ENCODE measurements at regions not wholly inside any gene's neighbourhood (a gene's known extent, or its start where the extent isn't known, plus 50 kb on each side); places are given as distances from the start of the nearest gene placed in this dataset.

DNA sequence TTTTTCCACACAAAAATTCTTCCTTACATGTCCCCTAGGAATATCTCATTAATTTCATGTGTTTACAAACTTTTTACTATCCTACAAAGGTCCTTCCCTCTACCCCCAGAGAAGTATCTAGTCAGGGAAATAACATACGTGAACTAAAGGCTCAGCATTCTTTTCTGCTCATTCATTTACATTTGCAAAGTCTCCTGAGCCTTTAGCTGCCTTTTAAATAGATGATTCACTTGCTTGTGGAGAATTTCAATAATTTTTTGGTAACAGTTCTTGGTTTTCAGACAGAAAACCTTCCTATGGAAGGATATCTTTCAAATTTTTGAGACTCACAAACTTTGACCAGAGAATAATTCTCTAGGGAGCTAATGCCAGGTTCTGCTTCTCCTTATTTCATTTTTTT is 81.5 kb upstream of the RMDN2 start:
- no peak for DNase-seq

DNA sequence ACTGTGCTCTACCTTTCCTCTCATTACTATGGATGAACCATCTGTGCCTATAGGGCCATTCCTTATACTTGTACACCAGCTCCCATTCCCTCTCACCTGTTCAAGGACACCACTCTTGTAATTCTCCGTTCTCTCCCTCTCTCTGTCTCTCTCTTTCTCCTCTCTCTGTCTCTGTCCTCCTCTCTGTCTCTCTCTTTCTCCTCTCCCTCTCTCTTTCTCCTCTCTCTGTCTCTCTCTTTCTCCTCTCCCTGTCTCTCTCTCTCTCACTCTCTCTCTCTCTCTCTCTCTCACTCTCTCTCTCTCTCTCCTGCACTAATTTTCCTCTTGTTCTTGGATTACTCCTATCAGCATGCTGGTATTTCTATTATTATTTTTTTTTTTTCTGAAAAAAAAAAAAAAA is 78.9 kb upstream of the RMDN2 start:
- DNase-seq, result no peak

DNA sequence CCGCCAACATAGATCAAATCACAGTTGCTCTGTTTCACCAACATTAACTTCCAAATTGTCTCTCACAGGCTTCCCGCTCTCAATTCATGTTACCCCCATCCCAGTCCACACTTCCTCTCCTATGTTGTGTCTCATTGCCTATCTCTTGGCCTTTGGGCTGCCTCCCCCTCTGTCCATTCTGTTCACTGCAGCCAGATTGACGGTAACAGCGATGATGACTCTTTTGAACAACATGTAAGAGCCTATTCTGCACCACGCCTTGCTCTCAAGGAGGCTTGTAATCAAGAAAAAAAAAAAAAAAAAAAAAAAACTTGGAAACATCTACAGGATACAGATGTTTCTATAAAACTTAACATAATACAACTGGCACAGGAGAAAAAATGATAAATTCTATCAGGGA is 77.3 kb upstream of the RMDN2 start:
- DNase-seq, result no peak

DNA sequence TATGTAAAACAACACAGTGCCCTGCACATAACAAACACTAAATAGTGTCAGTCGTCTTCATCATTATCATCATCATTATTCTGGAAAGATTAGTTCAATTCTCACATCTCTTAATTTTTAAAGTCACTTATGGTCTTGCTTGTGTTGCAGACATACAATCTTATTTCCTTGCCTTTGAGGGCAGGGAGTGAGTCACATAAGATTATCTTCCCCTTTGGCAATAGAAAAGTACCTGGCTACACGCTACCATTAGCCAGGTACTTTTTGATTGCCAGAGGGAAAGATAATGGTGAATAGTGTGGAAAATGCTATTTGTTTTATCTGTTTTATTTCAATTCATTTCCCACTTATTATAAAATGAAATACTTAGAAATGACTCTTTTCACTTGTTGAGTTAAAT is 76.6 kb upstream of the RMDN2 start:
- DNase-seq, result no peak

DNA sequence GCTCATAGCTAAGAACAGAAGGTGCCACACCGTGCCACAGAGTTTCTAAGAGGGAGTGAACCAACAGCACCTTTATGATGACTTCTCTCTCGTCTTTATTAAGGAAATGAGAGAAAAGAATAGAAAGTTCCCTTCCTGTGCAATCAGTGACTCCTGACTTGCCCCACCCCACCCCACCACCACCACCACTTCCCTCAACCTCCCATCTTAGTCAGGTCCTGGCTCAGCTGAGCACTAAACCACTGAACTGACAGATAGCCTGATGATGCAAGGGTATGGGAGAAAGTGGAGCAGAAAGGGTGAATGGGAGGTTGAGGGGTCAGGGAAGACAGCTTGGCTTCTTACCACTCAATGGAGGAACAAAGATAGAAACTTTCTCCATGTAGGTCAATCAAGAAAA is 75.2 kb upstream of the RMDN2 start:
- DNase-seq, result no peak

DNA sequence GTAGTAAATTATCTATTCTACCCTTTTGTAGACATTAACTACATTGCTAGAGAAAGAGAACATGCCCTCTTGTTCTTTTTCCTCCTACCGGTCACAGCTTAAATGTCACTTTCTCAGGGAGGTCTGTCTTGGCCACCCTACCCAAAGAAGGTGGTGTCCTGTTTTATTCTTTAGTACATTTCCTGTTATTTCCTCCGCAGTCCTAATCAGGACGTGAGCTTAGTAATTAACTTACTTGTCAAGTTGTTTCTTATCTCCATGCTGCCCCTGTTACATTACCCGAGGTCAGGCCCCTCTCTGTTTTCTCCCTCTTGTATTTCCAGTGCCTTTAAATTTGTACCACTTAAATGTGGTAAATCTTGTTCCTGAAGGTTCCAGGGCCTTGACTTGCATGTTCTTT is 73.7 kb upstream of the RMDN2 start:
- DNase-seq, result no peak

DNA sequence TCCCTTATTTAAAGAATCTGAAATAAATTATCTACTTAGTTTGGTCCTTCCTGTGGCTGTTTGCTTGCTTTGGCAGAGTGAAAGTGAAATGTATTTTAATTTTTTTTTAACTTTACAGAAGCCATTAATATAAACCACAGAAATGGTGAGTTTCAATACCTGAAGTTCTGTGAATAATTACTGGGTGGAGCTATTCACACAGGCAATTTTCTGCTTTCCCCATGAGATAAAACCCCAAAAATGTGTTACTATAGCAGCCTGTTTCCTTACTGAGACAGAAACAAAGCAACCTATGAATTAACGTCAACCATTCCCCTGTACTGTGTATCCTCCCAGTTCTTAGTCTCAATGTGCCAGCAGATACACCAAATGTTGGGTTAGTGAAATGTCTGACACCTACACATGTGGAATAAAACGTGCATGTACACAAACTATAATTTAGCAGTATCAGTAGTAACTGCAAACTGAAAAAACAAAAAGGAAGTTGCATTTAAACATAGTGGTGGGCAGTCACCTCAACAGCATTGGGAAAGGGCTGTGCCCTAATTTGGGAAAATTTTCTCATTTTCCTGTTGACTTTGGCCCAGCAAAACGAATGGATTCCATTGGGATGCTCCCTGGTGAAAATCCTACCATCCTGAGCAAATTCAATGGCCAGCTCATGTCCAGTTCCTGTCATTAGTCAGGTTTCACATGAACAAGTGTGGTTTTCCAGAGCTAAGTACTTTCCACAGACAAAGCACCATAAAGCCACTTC is 73.1 kb upstream of the RMDN2 start:
- no peak for DNase-seq

DNA sequence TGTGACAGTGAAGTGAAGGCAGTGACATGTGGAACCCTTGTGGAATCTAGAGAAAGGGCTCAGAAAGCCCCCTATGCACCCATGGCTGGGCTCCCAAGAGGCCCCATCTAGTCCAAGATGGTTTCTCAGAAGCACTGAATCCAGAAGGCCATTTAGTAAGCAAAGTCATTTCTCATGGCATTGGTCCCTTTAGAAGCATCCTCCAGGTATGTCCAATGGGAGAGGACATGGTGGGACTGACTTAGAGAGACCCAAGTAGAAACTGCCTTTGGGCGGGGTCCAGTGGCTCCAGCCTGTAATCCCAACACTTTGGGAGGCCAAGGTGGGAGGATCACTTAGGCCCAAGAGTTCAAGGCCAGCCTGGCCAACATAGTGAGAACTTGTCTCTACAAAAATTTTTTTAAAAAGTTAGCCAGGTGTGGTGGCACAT is 72.5 kb upstream of the RMDN2 start:
- DNase-seq, result no peak

DNA sequence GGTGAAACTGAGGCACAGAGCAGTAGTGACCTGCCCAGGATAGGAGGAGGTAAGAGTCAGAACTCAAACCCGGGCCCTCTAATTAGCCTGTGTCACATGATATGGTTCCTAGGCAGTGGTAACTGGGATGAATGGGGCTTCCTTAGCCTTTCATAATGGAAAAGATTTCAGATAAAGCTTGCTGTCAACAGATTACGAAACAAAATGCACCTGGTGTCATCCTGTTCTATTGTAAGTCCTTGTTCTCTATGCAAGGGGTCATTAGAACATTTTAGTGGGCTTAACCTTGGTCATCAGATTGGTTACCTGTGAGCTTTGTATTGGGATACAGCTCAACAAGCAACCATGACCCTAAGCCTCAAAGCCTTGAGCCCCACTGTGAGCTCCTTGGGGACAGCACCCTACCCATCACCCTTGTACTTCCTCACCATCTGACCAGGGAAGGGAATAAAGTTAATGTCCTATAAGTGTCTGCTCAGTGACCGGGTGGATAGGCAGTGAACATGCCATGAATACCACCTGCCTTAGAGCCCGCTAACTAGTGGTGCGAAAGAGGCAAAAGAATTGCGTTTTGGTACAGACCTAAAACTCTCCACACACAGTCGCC is 70.3 kb upstream of the RMDN2 start:
- DNase-seq, result no peak

DNA sequence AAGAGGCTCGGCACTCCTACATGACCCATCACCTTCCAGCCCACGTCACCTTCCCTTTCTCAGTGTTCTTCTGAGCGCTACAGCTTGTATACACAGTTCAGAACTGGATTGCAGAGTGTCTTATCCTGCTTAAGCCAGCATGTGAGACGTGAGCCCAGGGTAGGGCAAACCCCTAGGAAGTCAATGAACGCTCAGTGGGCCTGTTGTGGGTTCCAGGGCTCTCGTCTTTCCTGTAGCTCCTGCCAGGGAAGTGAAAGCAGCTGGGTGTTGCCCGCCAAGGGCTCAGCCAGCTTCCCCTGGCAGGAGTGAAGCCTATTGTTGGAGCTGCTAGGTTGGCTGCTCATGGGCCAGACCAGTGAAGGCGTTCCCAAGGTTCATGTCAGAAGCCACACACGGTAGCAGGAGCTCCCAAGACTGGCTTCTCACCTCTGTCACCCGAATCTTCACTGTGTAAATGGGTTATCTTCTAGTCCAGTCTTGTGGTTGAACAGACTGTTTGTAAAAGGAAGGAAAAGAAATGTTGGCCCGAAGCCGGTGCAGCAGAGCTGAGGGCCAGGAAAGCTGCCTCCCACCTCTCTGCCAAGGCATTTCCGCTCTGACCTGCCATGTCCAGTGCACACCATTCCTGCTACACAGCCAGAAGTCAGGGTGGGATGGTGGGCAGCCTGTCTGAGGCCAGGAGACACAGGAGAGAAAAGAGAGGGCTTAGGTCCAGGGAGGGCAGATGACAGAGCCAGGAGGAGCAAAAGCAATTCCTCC is 69.6 kb upstream of the RMDN2 start:
- no peak for DNase-seq

DNA sequence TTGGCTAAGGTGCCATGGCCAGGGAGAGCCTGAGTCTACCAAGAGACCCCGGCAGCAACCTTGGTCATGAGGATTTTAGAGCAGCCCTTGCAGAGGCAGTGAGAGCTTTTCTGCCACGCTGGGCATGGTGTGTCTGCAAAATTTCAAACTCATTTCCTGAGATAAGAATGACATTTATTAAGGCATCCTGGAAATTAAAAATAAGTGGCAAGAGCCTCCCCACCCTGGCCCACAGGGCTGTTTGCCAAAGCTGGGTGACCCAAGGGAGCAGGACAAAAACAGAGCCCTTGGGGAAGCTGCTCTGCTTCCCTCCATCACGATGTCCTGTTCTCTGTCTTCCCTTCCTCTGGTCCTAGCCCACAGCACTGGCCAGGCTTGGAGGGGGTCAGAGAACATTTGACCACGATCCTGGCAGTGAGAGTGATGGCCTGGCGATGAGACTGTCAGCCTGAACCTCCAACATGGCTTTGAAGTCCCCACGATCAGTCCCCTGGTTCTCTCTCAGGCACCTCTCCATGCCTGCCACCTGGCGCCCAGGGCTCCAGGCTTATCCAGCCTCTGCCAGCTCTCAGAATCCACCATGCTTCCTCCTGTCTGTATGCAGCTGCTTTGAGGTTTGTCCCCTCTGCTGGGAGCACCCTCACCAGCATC is 68.9 kb upstream of the RMDN2 start:
- DNase-seq, result no peak

DNA sequence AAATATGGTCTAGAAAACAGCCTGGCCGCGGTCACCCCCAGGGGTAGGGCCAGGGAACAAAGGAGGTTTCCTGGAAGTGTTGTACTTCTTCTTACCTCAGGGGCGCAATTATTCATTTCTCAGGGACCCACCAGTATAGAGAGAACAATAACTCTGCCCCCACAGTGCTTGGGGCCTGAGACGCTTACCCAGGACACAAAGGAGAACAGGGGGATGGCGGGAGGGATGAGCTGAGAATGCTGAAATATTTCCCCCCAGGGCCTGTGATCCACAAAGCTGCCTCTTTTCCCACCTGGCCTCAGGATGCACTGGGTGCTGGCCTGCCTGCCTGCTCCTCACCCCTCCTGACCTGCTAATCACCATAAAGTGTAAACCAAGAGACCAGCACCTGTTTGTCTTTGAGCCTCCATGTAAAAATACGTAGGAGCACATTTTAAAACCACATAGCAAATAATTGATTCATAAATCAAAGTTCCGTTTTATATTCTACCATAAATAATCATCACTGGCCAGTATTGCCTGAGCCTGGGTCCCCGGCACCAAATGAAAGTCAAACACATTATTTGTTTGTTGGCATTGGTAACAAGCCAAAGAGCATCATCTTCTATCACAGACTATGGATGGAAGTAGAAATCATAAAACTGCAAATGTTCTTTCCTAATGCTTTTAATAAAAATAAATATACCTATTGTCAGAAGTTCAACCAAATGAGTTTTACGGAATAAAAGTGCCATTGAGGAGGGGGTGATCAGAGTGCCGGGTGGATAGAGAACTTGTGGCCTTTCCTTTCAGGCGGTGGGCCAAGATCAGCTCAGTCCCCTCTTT is 67.3 kb upstream of the RMDN2 start:
- no peak for DNase-seq

DNA sequence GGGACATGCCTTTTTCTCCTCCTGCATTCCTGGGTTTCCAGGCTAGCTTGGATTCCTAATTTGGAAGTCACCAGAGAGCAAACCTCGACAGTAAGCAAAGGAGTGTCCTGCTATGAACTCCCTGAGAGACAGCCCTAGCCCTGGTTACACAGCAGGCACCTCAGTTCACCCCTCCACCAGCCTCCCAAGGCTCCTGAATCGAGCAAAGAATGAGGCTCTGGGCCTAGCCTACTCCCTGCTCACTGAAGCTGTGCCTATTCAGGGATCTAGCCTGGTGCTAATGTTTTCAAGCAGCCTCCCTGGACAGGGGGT is 66.7 kb upstream of the RMDN2 start:
- DNase-seq, result no peak

DNA sequence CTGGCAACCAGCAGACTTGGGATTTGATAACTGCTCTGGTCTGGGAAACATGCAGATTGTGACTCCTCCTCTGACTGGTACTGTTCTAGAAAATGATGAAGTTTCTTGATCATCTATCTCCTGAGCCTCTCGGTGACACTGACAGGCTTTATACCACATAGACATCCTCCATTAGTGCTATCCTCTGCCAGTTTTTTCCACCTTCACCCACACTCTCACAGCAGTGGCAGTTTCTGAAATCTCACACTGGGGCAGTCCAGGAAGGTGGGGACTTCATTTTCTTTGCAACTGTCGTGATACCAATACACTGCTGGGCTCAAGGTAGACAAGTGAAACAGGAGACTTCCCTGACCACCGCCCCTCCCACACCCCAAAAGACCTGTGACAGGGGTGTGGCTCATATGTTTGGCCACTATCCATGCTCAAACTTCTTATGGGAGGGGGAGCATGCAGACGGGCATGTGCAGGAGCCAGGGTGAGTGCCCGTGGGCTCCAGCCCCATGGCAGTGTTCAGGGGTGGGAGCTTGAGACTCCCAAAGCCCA is 66.3 kb upstream of the RMDN2 start:
- no peak for DNase-seq

DNA sequence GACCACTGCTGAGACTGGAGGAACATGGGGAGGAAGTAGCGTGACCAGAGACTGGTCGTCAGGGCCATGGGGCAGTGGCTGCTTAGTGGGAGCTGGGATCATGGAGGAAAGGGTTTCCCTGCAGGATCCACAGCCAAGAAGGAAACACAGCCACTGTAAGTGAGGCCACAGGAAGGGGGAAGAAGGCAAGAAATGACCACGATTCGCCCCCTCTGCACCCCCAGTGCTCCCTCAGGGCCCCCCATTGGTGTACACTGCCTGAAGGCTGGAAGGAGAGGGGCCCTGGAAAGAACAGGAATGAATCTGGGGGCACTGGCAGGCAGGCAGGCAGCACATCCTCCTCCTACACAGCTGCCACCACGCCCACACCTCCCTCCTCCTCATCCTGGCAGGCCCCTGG is 62.5 kb upstream of the RMDN2 start:
- DNase-seq, result no peak

DNA sequence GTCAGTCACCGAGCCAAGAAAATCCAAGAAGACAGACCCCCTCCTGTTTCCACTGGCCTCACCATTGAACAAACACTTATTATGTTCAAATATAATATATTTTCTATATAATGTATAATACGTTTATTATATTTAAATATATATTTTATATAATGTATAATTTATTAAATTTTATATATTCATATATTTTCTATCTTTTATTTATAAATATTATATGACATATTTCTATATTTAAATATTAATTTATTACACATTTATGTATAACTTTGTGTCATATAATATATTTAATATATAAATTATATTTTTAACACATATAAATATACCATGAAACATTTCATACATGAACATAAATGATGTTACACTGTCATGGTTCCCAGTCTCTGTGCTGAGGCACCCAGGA is 60.9 kb upstream of the RMDN2 start:
- DNase-seq, result no peak

DNA sequence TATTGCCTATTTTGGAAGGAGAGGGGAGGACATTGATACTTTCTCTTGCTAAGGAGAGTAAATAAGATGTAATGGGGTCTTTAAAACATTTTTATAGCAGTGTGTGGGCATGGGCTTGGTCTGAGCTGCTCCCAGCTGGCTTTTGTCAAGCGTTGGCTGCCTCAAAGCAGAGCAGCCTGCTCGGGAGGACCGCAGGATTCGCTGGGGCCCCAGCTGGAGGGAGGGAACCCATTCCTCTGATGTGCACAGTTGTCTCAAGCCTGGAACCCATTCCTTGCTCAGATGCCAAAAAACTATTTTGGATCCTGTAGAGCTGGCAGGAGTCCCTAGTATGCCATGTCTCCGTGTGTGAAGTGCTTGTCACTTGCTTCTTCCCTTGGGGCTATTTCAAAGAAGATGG is 59.4 kb upstream of the RMDN2 start:
- DNase-seq, result no peak

DNA sequence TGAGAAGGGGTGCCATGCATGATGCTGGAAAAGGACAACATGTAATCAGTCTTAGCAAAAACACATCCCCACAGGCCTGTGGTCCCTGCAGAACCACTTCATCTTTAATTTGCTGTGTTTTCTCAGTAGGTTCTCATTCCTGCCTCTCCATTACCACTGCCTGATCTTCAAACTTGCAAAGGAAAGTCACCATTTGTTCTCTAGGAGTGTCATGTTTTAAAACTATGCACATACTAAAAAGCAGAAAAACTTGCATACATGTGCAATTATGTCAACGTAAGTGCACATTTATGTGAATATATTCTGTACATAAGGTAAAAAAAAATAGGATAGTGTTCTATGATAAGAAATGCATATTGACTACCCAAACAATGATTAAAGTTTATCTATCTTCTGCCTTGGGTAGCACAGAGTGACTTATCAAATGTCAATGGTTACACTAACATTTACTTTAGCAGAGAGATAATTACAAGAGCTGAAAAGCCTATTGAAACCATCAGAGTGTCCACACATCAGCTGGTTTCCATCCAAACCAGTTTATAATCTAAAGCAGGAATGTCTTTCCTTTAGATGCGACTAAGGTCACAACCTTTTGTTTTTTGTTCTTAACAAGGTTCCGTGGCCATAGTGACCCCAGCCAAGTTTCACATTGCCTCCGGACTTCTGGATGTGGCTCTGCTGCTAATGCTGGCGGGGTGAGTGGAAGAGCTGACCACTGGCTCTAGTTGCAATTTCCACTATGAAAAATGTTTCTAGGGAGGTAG is 58.7 kb upstream of the RMDN2 start:
- no peak for DNase-seq

DNA sequence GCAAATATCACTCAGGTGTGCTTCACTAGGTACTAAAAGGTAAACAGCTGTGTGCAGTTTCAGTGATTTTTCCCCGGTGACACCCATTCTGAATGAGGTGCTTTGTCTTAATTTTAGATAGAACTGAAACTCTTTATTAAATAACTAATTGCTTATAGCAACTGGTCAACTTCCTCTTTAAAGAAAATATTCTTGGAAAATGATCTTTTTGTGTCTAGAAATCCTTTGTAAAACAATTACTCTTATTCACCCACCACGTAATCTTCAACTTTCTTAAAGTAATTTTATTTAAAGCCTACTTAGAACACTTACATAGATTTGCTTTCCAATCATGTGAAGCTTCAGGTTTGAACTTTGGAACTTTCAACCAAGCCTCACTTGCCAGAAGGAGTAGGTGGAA is 57.9 kb upstream of the RMDN2 start:
- no peak for DNase-seq

DNA sequence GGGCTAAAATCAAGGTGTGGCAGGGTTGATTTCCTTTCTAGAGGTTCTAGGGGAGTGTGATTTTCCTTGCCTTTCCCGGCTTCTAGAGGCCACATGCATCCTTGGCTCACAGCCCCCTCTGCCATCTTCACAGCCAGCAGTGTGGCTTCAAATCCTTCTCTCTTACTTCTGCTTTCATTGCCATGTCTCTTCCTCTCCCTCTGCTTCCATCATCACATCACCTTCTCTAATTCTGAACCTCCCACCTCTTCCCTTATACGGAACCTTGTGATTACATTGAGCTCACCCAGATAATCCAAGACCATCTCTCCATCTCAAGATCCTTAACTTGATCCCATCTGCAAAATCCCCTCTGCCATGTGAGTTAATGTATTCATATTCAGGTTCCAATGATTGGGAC is 56.2 kb upstream of the RMDN2 start:
- no peak for DNase-seq

DNA sequence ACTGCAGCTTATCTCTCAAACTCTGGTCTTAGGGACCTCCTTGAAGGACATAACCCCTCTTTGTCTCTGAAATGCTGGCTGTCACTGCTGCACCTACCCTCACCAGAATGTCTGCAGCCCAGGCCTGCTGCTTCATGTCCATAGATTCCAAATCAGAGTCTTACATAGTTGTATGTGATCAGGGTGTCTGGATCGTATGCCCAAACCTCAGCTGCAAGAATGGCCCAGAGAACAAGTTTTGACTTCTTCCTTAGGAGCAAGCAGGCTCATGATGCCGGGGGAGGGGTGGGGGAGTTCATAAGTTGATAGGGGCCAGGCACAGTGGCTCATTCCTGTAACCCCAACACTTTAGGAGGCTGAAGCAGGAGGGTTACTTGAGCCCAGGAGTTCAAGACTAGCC is 55.8 kb upstream of the RMDN2 start:
- no peak for DNase-seq

DNA sequence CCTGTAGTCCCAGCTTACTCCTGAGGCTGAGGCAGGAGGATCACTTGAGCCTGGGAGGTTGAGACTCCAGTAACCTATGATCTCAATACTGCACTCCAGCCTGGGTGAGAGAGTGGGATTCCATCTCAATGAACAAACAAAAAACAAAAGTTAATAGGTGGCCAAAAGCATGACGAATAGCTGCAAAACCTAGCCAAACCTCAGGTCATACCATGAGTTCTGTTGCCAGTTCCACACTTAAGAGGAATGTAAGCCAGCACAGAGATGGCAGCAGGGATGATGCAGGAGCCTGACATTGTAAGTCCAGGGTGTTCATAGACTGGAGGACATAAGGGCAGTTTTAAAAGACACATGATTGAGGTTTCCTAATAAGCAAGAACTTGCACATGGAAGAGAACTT is 55.3 kb upstream of the RMDN2 start:
- no peak for DNase-seq
